Common myeloid progenitor, CD34-positive (primary cell): ENCODE measurements at regions not wholly inside any gene's neighbourhood (a gene's known extent, or its start where the extent isn't known, plus 50 kb on each side); places are given as distances from the start of the nearest gene placed in this dataset.

Experiments used
- CTCF ChIA-PET: fragments of 350-600 bp; sonication (Branson Sonifier 250); formaldehyde crosslinking; loops from one replicate; lab custom pipeline; 2021; ENCODE audit warnings: antibody characterized with exemption; lab: Charles Lee
- POLR2A ChIA-PET: fragments of 350-600 bp; sonication (Branson Sonifier 250); formaldehyde crosslinking; loops from one replicate; lab custom pipeline; 2021; ENCODE audit warnings: antibody characterized with exemption; lab: Charles Lee
- DNase-seq, 3 donors: peaks; one replicate each; pipeline versions ENCODE4 v3.0.0 to v3.0.0-alpha.2; 2013
- H3K27ac ChIP-seq, 2 experiments: 1 replicate in 1 of 2; 2 replicates in 1 of 2; pipeline ENCODE4 v1.7.0; 2013; ENCODE audit warnings: inconsistent platforms in 2 of 2, low read length in 2 of 2, mild to moderate bottlenecking in 2 of 2, low read depth in 1 of 2, moderate library complexity in 1 of 2; ENCODE audit not compliant: severe bottlenecking in 2 of 2, insufficient read depth in 1 of 2, poor library complexity in 1 of 2
- H3K27me3 ChIP-seq, 5 experiments: replicated peaks in 2 of 5; 1 replicate in 3 of 5; 2 replicates in 2 of 5; pipeline versions ENCODE4 v1.6.1 to v1.7.0; 2013; ENCODE audit warnings: low read length in 4 of 5, mild to moderate bottlenecking in 2 of 5, moderate library complexity in 2 of 5, inconsistent platforms in 1 of 5; ENCODE audit not compliant: insufficient read depth in 5 of 5, control insufficient read depth in 4 of 5
- H3K36me3 ChIP-seq, 4 experiments: 1 replicate in 2 of 4; 2 replicates in 2 of 4; pipeline versions ENCODE4 v1.6.1 to v1.7.0; 2013; ENCODE audit warnings: low read length in 3 of 4, control low read depth in 1 of 4, mild to moderate bottlenecking in 1 of 4; ENCODE audit not compliant: control insufficient read depth in 4 of 4, insufficient read depth in 4 of 4
- H3K4me1 ChIP-seq, 4 experiments: 1 replicate in 3 of 4; 2 replicates in 1 of 4; pipeline versions ENCODE4 v1.6.1 to v1.7.1; 2013; ENCODE audit warnings: low read length in 3 of 4, mild to moderate bottlenecking in 3 of 4, control low read depth in 1 of 4, inconsistent platforms in 1 of 4, moderate library complexity in 1 of 4; ENCODE audit not compliant: control insufficient read depth in 4 of 4, insufficient read depth in 4 of 4; ENCODE audit errors: control extremely low read depth in 1 of 4
- H3K4me3 ChIP-seq, 7 experiments: 1 replicate in 4 of 7; 2 replicates in 3 of 7; pipeline versions ENCODE4 v1.5.1 to v1.7.0; 2013; ENCODE audit warnings: mild to moderate bottlenecking in 7 of 7, low read length in 6 of 7, moderate library complexity in 6 of 7, inconsistent platforms in 2 of 7, low read depth in 2 of 7, control low read depth in 1 of 7; ENCODE audit not compliant: insufficient read depth in 4 of 7, control insufficient read depth in 1 of 7; ENCODE audit errors: extremely low read depth in 1 of 7
- H3K9me3 ChIP-seq, 5 experiments: 1 replicate in 4 of 5; 2 replicates in 1 of 5; pipeline versions ENCODE4 v1.6.1 to v1.7.1; 2013; ENCODE audit warnings: low read length in 4 of 5, mild to moderate bottlenecking in 2 of 5, inconsistent platforms in 1 of 5, low read depth in 1 of 5, moderate library complexity in 1 of 5; ENCODE audit not compliant: control insufficient read depth in 4 of 5, insufficient read depth in 2 of 5; ENCODE audit errors: control extremely low read depth in 1 of 5
- WGBS: methylation state at CpG from one replicate; pipeline ENCODE4 v1.1.5; 2013; ENCODE audit not compliant: insufficient coverage; 5-methylcytosine and 5-hydroxymethylcytosine counted together

DNA sequence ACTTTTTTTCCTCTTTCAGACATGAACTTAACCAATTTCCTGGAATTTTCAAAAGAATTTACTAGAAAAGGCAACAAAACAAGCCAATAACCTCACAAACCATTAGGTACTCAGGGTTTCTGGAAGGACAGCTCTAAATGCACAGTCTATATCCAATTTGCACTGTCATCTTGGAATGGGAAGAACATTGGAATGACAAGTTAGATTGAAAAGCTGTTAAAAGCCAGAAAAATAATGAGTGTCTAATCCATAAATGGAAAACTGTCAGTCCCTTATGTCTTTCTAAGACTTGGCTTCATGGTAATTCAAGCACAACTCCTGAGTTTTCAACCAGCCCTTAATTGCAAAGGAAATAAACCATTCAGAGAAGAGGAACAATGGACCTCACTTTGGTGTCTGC is 105.8 kb upstream of the NTRK2 start:
- H3K9me3 ChIP-seq: no peaks in the 10 kb centered on the region
- no peaks in the 10 kb centered on the region for H3K36me3 ChIP-seq
- H3K4me3 ChIP-seq: no peak overlapping the region
- CTCF ChIA-PET: no interaction called here
- H3K4me1 ChIP-seq: no peaks in the 10 kb centered on the region
- peaks cover 0 to 4% (median 0%) of the 10 kb centered on the region in 5 experiments for H3K27me3 ChIP-seq
- DNase-seq: no peak
- H3K27ac ChIP-seq: no peak overlapping the region
- POLR2A ChIA-PET: no interaction called here

DNA sequence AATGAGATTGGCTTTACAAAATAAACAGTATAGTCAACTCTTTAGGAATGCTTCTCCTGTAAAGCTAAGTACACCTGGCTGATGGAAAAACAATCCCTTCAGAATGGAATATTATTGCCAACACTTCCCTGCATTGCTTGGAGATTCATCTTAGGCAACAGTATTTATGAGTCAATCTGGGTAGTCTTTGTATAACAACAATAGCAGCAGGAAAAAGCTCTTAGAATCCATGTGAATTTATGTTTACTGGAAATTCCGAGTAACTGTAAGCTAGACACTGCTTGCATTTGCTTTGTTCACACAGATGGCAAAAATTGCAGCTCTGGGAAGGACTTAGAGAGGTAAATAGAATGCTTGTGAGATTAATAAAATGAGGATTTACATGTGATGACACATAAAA is 101.7 kb upstream of the NTRK2 start:
- WGBS: 90% methylated on average over 1 of the region's 1 CpG
- Histone ChIP-seq H3K4me3 (no peak overlapping the region), H3K36me3 (no peaks in the 10 kb centered on the region), H3K4me1 (no peaks in the 10 kb centered on the region), H3K27ac (no peak overlapping the region), H3K27me3 (peaks cover 0 to 1% (median 0%) of the 10 kb centered on the region in 5 experiments), H3K9me3 (no peaks in the 10 kb centered on the region)
- no peak for DNase-seq
- ChIA-PET POLR2A (no interaction called here), CTCF (no interaction called here)

DNA sequence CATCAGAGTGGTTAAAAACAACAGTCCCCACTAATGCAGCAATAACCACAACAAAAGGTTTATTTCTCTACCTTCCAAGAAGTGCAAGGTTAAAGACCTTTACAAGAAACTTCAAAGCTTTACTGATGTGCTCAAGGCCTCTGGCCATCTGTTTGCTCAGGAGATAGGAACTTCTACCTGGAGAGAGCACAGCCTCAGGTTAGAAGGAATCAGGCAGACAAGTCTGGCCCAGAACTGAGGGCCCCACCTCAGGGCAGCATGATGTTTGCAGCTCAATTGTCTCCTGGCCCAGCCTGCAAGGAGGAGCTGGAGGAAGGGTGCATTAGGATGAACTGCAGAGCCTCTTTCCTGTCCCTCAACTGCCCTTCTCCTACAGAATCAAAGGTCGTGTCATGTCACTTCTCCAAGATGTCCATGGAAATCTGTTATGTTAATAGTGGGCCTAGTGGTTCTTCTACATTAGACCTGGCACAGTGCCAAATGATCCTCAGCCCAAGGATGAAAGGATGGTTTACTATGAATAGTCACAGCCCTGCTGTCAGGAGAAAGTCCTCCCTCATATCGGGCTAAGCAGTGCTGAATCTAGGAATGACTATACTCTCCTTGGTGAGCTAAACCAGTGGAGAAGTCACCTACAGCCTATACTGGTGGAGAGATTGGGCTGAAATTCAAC is 98.9 kb upstream of the NTRK2 start:
- H3K9me3 ChIP-seq: no peaks in the 10 kb centered on the region
- no peaks in the 10 kb centered on the region for H3K36me3 ChIP-seq
- peaks cover 0 to 1% (median 0%) of the 10 kb centered on the region in 5 experiments for H3K27me3 ChIP-seq
- 100% methylated on average over 2 of the region's 2 CpGs for WGBS
- DNase-seq: no peak
- H3K27ac ChIP-seq: no peak overlapping the region
- ChIA-PET POLR2A (no interaction called here), CTCF (no interaction called here)
- H3K4me1 ChIP-seq: no peaks in the 10 kb centered on the region
- no peak overlapping the region for H3K4me3 ChIP-seq

DNA sequence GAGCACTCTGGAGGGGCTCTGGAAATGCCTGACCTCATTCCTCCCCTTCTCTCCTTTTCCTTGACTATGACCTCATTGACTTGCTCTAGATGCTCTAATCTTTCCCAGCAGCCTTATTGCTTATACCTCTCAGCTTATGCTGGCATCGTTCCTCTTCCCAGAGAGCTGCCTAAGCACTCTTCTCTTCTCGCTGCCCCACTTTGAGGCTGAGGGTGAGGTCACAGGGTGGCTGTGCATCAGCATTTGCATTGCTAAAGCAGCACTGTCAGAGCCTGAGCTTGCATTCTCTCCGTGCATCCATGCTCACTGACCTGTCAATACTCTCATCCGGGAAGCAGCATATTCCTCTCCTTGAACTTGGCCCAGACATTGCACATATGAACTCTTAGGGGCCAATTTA is 96.4 kb upstream of the NTRK2 start:
- CTCF ChIA-PET: no interaction called here
- WGBS: 95% methylated on average over 2 of the region's 4 CpGs
- Histone ChIP-seq H3K36me3 (no peaks in the 10 kb centered on the region), H3K27ac (no peak overlapping the region), H3K4me1 (no peaks in the 10 kb centered on the region), H3K4me3 (no peak overlapping the region), H3K9me3 (no peaks in the 10 kb centered on the region), H3K27me3 (peaks cover 0 to 1% (median 0%) of the 10 kb centered on the region in 5 experiments)
- no peak for DNase-seq
- POLR2A ChIA-PET: no interaction called here

DNA sequence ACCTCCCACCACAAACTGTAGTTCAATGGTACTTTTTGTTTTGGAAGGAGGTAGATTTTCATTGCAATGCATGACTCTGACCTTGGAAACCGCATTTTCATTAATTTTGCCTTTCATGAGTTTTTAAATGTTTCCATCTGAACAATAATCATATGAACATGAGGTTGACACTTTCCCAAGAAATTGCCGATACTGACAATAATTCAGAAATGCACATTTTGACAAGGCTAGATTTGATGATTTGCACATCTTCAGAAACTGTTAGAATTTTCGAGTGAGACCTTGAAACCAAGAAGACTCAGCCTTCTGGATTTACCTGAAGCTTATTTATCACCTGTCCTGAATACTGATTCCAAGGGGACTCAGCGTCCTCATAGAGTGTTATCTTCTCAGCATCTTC is 93.8 kb upstream of the NTRK2 start:
- CTCF ChIA-PET: no interaction called here
- H3K36me3 ChIP-seq: no peaks in the 10 kb centered on the region
- no peak overlapping the region for H3K27ac ChIP-seq
- no peak overlapping the region for H3K4me3 ChIP-seq
- H3K27me3 ChIP-seq: no peaks in the 10 kb centered on the region
- no peaks in the 10 kb centered on the region for H3K4me1 ChIP-seq
- no peaks in the 10 kb centered on the region for H3K9me3 ChIP-seq
- POLR2A ChIA-PET: no interaction called here
- WGBS: 98% methylated on average over 3 of the region's 4 CpGs
- no peak for DNase-seq

DNA sequence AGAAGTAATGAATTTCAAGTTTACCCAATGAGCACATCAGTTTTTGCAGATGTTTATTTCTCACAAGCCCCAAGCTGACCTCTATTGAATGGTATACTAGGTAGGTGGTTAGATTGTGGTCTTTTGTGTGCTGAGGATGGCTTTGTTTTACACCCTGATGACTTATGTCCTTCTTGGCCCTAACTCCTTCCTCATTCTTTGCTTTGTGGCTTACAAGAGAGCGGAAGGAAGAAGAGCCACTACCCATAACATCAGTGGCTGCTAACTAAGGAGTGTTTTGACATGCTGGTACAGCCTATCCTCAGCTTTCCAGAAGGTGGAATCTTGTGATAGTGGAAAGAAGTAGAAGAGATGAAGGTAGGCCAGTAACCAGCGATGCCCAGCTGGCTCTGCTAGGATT is 85.7 kb upstream of the NTRK2 start:
- Histone ChIP-seq H3K4me1 (no peaks in the 10 kb centered on the region), H3K27ac (no peak overlapping the region), H3K36me3 (no peaks in the 10 kb centered on the region), H3K4me3 (no peak overlapping the region), H3K27me3 (no peaks in the 10 kb centered on the region), H3K9me3 (no peaks in the 10 kb centered on the region)
- CTCF ChIA-PET: no interaction called here
- POLR2A ChIA-PET: no interaction called here
- no peak for DNase-seq
- WGBS: 83% methylated on average over 1 of the region's 2 CpGs

DNA sequence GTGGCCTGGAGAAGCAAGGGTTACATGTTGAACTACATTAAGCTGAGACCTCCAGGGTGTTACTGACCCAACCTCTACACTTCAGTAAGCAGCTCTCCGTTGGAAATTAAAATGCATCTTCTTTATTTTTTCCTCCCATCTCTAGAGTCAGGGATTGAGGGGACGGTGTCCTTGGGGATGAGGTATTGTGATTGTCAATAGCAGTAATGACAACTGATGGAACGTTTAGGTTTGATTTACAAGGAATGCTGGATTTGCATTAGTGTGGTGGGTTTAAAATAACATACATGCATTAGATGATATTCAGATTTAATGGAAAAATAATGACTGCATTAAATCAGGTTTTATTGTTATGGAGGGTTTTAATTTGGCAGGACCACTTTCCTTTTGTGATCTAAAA is 82.9 kb upstream of the NTRK2 start:
- CTCF ChIA-PET: interaction anchor here (1.0 kb wide), 1 partner anchor 14 kb away, joined by 3 read pairs; no protein-coding TSS in a partner anchor
- no peaks in the 10 kb centered on the region for H3K36me3 ChIP-seq
- no peak overlapping the region for H3K4me3 ChIP-seq
- no peaks in the 10 kb centered on the region for H3K4me1 ChIP-seq
- POLR2A ChIA-PET: no interaction called here
- no peak overlapping the region for H3K27ac ChIP-seq
- no peaks in the 10 kb centered on the region for H3K9me3 ChIP-seq
- H3K27me3 ChIP-seq: no peaks in the 10 kb centered on the region
- DNase-seq: no peak
- no CpG with 5 or more reads among the region's 3 CpGs for WGBS
